CD4-positive, alpha-beta T cell (primary cell): ENCODE measurements at regions not wholly inside any gene's neighbourhood (a gene's known extent, or its start where the extent isn't known, plus 50 kb on each side); places are given as distances from the start of the nearest gene placed in this dataset.

Experiments used
- ATAC-seq: fragments of 200-7000 bp; cut with Tn5 transposase; one replicate; pipeline ENCODE4 v1.10.0; 2022; ENCODE audit warnings: mild to moderate bottlenecking; ENCODE audit not compliant: poor library complexity
- CTCF ChIA-PET: fragments of 350-600 bp; sonication (Branson Sonifier 250); formaldehyde crosslinking; loops from one replicate; lab custom pipeline; 2021; ENCODE audit warnings: antibody characterized with exemption, inconsistent platforms; lab: Charles Lee
- POLR2A ChIA-PET: fragments of 350-600 bp; sonication (Branson Sonifier 250); formaldehyde crosslinking; loops from one replicate; lab custom pipeline; 2021; ENCODE audit warnings: antibody characterized with exemption, inconsistent platforms; lab: Charles Lee
- DNase-seq, 14 experiments: peaks; one replicate each; pipeline ENCODE4 v3.0.0-alpha.2; 2013 to 2020; ENCODE audit warnings: mixed read lengths in 2 of 14
- H3K27ac ChIP-seq, 2 donors: one replicate each; pipeline versions ENCODE4 v1.5.1 to v1.7.0; 2013; ENCODE audit warnings: low read length in 2 of 2, low read depth in 1 of 2, mild to moderate bottlenecking in 1 of 2
- H3K27me3 ChIP-seq, 2 experiments: 1 replicate in 1 of 2; 2 replicates in 1 of 2; pipeline versions ENCODE4 v1.6.1 to v1.7.0; 2013; ENCODE audit warnings: low read length in 2 of 2, control low read depth in 1 of 2, mild to moderate bottlenecking in 1 of 2, moderate library complexity in 1 of 2; ENCODE audit not compliant: insufficient read depth in 2 of 2, control insufficient read depth in 1 of 2
- H3K36me3 ChIP-seq: one replicate; pipeline ENCODE4 v1.6.1; 2013; ENCODE audit warnings: low read length, control low read depth; ENCODE audit not compliant: insufficient read depth
- H3K4me1 ChIP-seq: one replicate; pipeline ENCODE4 v1.6.1; 2013; ENCODE audit warnings: low read length, control low read depth; ENCODE audit not compliant: insufficient read depth
- H3K4me3 ChIP-seq: one replicate; pipeline ENCODE4 v1.5.1; 2013; ENCODE audit warnings: mild to moderate bottlenecking, low read length, moderate library complexity
- H3K9me3 ChIP-seq, 2 experiments: 1 replicate in 1 of 2; 2 replicates in 1 of 2; pipeline versions ENCODE4 v1.6.1 to v1.7.0; 2013; ENCODE audit warnings: low read length in 2 of 2, mild to moderate bottlenecking in 2 of 2, control low read depth in 1 of 2, moderate library complexity in 1 of 2; ENCODE audit not compliant: control insufficient read depth in 1 of 2, insufficient read depth in 1 of 2
- H3K27ac Mint-ChIP-seq: one replicate; pipeline ENCODE4 v1.8.0; 2020; ENCODE audit warnings: mixed read lengths
- H3K27me3 Mint-ChIP-seq: one replicate; pipeline ENCODE4 v1.8.0; 2021; ENCODE audit warnings: mixed read lengths
- H3K36me3 Mint-ChIP-seq: one replicate; pipeline ENCODE4 v1.8.0; 2021; ENCODE audit warnings: low read depth, mixed read lengths
- H3K4me1 Mint-ChIP-seq: one replicate; pipeline ENCODE4 v1.8.0; 2021; ENCODE audit warnings: low read depth, mixed read lengths
- H3K4me3 Mint-ChIP-seq: one replicate; pipeline ENCODE4 v1.8.0; 2020; ENCODE audit warnings: mild to moderate bottlenecking, mixed read lengths
- H3K9me3 Mint-ChIP-seq: one replicate; pipeline ENCODE4 v1.8.0; 2020; ENCODE audit warnings: mixed read lengths
- CTCF ChIP-seq: fragments of 200-600 bp; IDR thresholded peaks from one replicate; pipeline ENCODE4 v1.8.0; 2022; ENCODE audit warnings: antibody characterized with exemption, mild to moderate bottlenecking
- intact Hi-C, 2 experiments: fragments of 100-400 bp; cut with DNase I in 1 of 2; cut with micrococcal nuclease in 1 of 2; formaldehyde crosslinking; loops; one replicate each; pipeline versions ENCODE4 v1.15.1 to v1.9.0; 2023 to 2025; cut with DNase I, micrococcal nuclease

- Mint-ChIP-seq H3K27ac (no peak overlapping the region), H3K27me3 (peaks cover 16% of the 10 kb centered on the region), H3K4me3 (no peak overlapping the region), H3K36me3 (no peaks in the 10 kb centered on the region), H3K4me1 (no peaks in the 10 kb centered on the region), H3K9me3 (no peaks in the 10 kb centered on the region)
- ATAC-seq (no peak), DNase-seq (peak in 1 of 14 experiments; percentile 8)
- intact Hi-C loops = no loop called here
- peaks cover 0 to 21% of the 10 kb centered on the region in 2 experiments for H3K9me3 ChIP-seq
- peaks cover 0 to 2% of the 10 kb centered on the region in 2 experiments for H3K27me3 ChIP-seq
- no peak overlapping the region for H3K27ac ChIP-seq
- H3K36me3 ChIP-seq = no peaks in the 10 kb centered on the region
- H3K4me3 ChIP-seq = no peak overlapping the region
- ChIA-PET POLR2A (no interaction called here), CTCF (no interaction called here)
- H3K4me1 ChIP-seq = no peaks in the 10 kb centered on the region
- TF ChIP-seq CTCF = no peak
Measured at GRCh38 chr6:168195712-168196111, 116.7 kb upstream of the FRMD1 start.

- no peaks in the 10 kb centered on the region for H3K36me3 Mint-ChIP-seq
- Histone ChIP-seq H3K36me3 (no peaks in the 10 kb centered on the region), H3K4me1 (no peaks in the 10 kb centered on the region), H3K27me3 (peaks cover 0 to 2% of the 10 kb centered on the region in 2 experiments), H3K9me3 (peaks cover 0 to 21% of the 10 kb centered on the region in 2 experiments), H3K4me3 (no peak overlapping the region), H3K27ac (no peak overlapping the region)
- H3K9me3 Mint-ChIP-seq = no peaks in the 10 kb centered on the region
- ChIA-PET CTCF (no interaction called here), POLR2A (no interaction called here)
- intact Hi-C loops = no loop called here
- peaks cover 9% of the 10 kb centered on the region for H3K27me3 Mint-ChIP-seq
- ATAC-seq (no peak), DNase-seq (peak in 1 of 14 experiments; percentile 17)
- H3K27ac Mint-ChIP-seq = no peak overlapping the region
- TF ChIP-seq CTCF = no peak
- H3K4me1 Mint-ChIP-seq = no peaks in the 10 kb centered on the region
- no peak overlapping the region for H3K4me3 Mint-ChIP-seq
Measured at GRCh38 chr6:168194732-168195567, 115.9 kb upstream of the FRMD1 start.

GRCh38 chr6:168193816-168194721 lies 115.1 kb upstream of the FRMD1 start:
- H3K4me3 Mint-ChIP-seq = no peak overlapping the region

More at GRCh38 chr6:168193816-168194721, 115.1 kb upstream of the FRMD1 start:
- POLR2A ChIA-PET = no interaction called here
- no peaks in the 10 kb centered on the region for H3K36me3 ChIP-seq
- no peaks in the 10 kb centered on the region for H3K4me1 Mint-ChIP-seq
- no peak overlapping the region for H3K27ac Mint-ChIP-seq
- peak in 1 of 14 experiments; percentile 28 for DNase-seq
- H3K9me3 Mint-ChIP-seq = no peaks in the 10 kb centered on the region
- H3K36me3 Mint-ChIP-seq = no peaks in the 10 kb centered on the region
- H3K4me1 ChIP-seq = no peaks in the 10 kb centered on the region
- H3K27me3 Mint-ChIP-seq = peaks cover 9% of the 10 kb centered on the region
- no peak overlapping the region for H3K4me3 ChIP-seq
- TF ChIP-seq CTCF = no peak
- CTCF ChIA-PET = no interaction called here
- H3K27ac ChIP-seq = no peak overlapping the region
- ATAC-seq = no peak
- intact Hi-C loops = no loop called here
- H3K27me3 ChIP-seq = peaks cover 0 to 2% of the 10 kb centered on the region in 2 experiments
- H3K9me3 ChIP-seq = peaks cover 0 to 26% of the 10 kb centered on the region in 2 experiments
